ENCODE measurements at regions not wholly inside any gene's neighbourhood (a gene's known extent, or its start where the extent isn't known, plus 50 kb on each side); places are given as distances from the start of the nearest gene placed in this dataset.
"Not testable (repeated sequence)": the region's sequence is repeated elsewhere in the genome, so short reads cannot be mapped to it uniquely, and the experiment has no call there.

DNA sequence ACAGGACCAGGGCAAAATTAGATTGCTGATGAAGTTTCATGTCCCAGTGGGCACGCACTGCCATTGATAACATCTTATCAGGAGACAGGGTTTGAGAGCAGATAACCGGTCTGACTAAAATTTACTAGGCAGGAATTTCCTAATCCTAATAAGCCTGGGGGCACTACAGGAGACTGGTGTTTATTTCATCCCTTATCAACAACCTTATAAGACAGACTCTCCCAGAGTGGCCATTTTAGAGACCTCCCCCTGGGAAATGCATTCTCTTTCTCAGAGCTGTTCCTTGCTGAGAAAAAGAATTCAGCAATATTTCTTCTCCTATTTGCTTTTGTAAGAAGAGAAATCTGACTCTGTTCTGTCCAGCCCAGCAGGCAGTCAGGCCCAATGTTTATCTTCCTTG is 423.4 kb upstream of the IMPG1 start:
- no peaks in the 10 kb centered on the region for H3K27me3 ChIP-seq (ENCODE audit: insufficient read depth, low read length, poor library complexity, severe bottlenecking)
- no peak overlapping the region for H3K4me3 ChIP-seq (ENCODE audit: low read length, poor library complexity, severe bottlenecking)
- H3K4me2 ChIP-seq (ENCODE audit: low read depth, low read length, poor library complexity, severe bottlenecking) = no peak overlapping the region
- H3K9ac ChIP-seq (ENCODE audit: low read depth, low read length, poor library complexity, severe bottlenecking) = no peak overlapping the region
- no peaks in the 10 kb centered on the region for H3K36me3 ChIP-seq (ENCODE audit: insufficient read depth, low read length)
- no peaks in the 10 kb centered on the region for H3K9me3 ChIP-seq (ENCODE audit: insufficient read depth, low read depth, low read length)
- no peaks in the 10 kb centered on the region for H3K9me2 ChIP-seq (replicated peaks; ENCODE audit: low read depth, low read length)
- no peaks in the 10 kb centered on the region for H3K79me2 ChIP-seq (ENCODE audit: insufficient read depth, low read length)
- no peaks in the 10 kb centered on the region for H4K20me1 ChIP-seq (ENCODE audit: insufficient read depth, low read length, poor library complexity, severe bottlenecking)
- H3F3A ChIP-seq (ENCODE audit: low read depth) = no peaks in the 10 kb centered on the region
- TF ChIP-seq EZH2phosphoT487 (IDR thresholded peaks at IDR 0.05; ENCODE audit: borderline replicate concordance) = no peak
- TF ChIP-seq, protein P1, sequence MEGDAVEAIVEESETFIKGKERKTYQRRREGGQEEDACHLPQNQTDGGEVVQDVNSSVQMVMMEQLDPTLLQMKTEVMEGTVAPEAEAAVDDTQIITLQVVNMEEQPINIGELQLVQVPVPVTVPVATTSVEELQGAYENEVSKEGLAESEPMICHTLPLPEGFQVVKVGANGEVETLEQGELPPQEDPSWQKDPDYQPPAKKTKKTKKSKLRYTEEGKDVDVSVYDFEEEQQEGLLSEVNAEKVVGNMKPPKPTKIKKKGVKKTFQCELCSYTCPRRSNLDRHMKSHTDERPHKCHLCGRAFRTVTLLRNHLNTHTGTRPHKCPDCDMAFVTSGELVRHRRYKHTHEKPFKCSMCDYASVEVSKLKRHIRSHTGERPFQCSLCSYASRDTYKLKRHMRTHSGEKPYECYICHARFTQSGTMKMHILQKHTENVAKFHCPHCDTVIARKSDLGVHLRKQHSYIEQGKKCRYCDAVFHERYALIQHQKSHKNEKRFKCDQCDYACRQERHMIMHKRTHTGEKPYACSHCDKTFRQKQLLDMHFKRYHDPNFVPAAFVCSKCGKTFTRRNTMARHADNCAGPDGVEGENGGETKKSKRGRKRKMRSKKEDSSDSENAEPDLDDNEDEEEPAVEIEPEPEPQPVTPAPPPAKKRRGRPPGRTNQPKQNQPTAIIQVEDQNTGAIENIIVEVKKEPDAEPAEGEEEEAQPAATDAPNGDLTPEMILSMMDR (conservative IDR thresholded peaks at IDR 0.05; ENCODE audit: low read length) = no peak
- no peaks in the 10 kb centered on the region for H3K4me1 ChIP-seq (ENCODE audit: insufficient read depth, low read length, poor library complexity, severe bottlenecking)
- no peak overlapping the region for H2AFZ ChIP-seq (ENCODE audit: low read length)

DNA sequence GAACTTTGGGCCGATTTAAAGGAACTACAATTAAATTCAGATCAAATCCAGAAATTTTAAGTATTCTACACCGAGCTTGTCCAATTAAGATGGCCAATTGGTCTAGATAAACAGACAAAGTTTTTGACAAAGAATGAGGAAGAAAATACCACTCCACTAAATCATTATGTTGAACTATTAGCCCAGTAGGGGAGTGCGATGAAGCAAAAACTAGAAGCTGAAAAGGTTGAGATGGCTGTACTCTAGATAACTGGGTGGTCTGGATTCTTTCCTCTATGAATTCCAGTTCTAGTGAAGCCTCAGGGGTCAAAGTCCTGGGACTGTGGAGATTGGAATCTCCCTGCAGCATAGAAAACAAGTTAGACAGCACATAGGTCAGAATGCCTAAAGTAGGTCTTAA is 418.9 kb upstream of the IMPG1 start:
- H3K4me1 ChIP-seq (ENCODE audit: insufficient read depth, low read length, poor library complexity, severe bottlenecking); H3K9ac ChIP-seq (ENCODE audit: low read depth, low read length, poor library complexity, severe bottlenecking); H2AFZ ChIP-seq (ENCODE audit: low read length); H3F3A ChIP-seq (ENCODE audit: low read depth); H3K9me2 ChIP-seq (replicated peaks; ENCODE audit: low read depth, low read length); H4K20me1 ChIP-seq (ENCODE audit: insufficient read depth, low read length, poor library complexity, severe bottlenecking); H3K79me2 ChIP-seq (ENCODE audit: insufficient read depth, low read length); H3K4me3 ChIP-seq (ENCODE audit: low read length, poor library complexity, severe bottlenecking); H3K4me2 ChIP-seq (ENCODE audit: low read depth, low read length, poor library complexity, severe bottlenecking); H3K36me3 ChIP-seq (ENCODE audit: insufficient read depth, low read length); H3K27me3 ChIP-seq (ENCODE audit: insufficient read depth, low read length, poor library complexity, severe bottlenecking); H3K9me3 ChIP-seq (ENCODE audit: insufficient read depth, low read depth, low read length): not testable (repeated sequence)

DNA sequence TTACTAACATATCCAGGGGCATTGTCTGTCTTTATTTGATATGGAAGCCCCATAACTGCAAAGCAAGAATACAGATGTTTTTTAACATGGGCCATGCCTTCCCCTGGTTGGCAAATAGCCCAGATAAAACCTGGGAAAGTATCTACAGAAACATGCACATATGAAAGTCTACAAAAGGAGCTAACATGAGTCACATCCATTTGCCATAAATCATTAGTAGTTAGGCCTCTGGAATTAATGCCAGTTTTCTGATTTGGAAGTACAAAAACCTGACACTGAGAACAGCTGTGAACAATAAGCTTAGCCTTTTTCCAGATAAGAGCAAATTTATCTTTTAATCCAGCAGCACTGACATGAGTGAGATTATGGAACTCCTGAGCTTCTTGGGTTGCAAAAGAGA is 418.0 kb upstream of the IMPG1 start:
- no peaks in the 10 kb centered on the region for H3K79me2 ChIP-seq (ENCODE audit: insufficient read depth, low read length)
- no peak overlapping the region for H3K4me2 ChIP-seq (ENCODE audit: low read depth, low read length, poor library complexity, severe bottlenecking)
- H4K20me1 ChIP-seq (ENCODE audit: insufficient read depth, low read length, poor library complexity, severe bottlenecking) = no peaks in the 10 kb centered on the region
- H3K9ac ChIP-seq (ENCODE audit: low read depth, low read length, poor library complexity, severe bottlenecking) = no peak overlapping the region
- no peaks in the 10 kb centered on the region for H3K27me3 ChIP-seq (ENCODE audit: insufficient read depth, low read length, poor library complexity, severe bottlenecking)
- no peak overlapping the region for H2AFZ ChIP-seq (ENCODE audit: low read length)
- no peaks in the 10 kb centered on the region for H3K4me1 ChIP-seq (ENCODE audit: insufficient read depth, low read length, poor library complexity, severe bottlenecking)
- no peak for TF ChIP-seq EZH2phosphoT487 (IDR thresholded peaks at IDR 0.05; ENCODE audit: borderline replicate concordance)
- TF ChIP-seq, protein P1 (conservative IDR thresholded peaks at IDR 0.05; ENCODE audit: low read length) = no peak
- H3F3A ChIP-seq (ENCODE audit: low read depth) = no peaks in the 10 kb centered on the region
- no peaks in the 10 kb centered on the region for H3K36me3 ChIP-seq (ENCODE audit: insufficient read depth, low read length)
- no peaks in the 10 kb centered on the region for H3K9me2 ChIP-seq (replicated peaks; ENCODE audit: low read depth, low read length)
- H3K9me3 ChIP-seq (ENCODE audit: insufficient read depth, low read depth, low read length) = no peaks in the 10 kb centered on the region
- H3K4me3 ChIP-seq (ENCODE audit: low read length, poor library complexity, severe bottlenecking) = no peak overlapping the region

DNA sequence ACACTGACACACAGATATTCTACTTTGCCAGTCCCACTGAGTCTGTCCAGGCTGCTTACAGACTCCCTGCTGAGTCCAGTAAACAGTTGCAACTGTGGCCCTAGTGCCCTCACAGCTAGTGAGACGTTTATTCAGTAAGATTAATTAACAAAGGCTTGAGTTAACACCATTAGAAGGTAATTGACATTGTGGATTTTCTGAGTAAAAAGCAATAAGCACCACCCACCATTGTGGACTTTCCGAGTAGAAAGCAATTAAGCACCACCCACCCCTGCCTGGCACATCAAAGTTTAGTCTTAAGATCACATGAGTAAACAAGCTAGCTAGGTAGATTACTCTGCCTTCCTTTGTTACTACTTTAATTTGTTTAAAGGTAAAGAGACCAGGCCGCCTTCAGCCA is 408.6 kb upstream of the IMPG1 start:
- no peaks in the 10 kb centered on the region for H3K4me1 ChIP-seq (ENCODE audit: insufficient read depth, low read length, poor library complexity, severe bottlenecking)
- H3K4me2 ChIP-seq (ENCODE audit: low read depth, low read length, poor library complexity, severe bottlenecking) = no peak overlapping the region
- TF ChIP-seq EZH2phosphoT487 (IDR thresholded peaks at IDR 0.05; ENCODE audit: borderline replicate concordance) = no peak
- TF ChIP-seq, protein P1 (conservative IDR thresholded peaks at IDR 0.05; ENCODE audit: low read length) = no peak
- no peaks in the 10 kb centered on the region for H3K9me2 ChIP-seq (replicated peaks; ENCODE audit: low read depth, low read length)
- H3K79me2 ChIP-seq (ENCODE audit: insufficient read depth, low read length) = no peaks in the 10 kb centered on the region
- no peak overlapping the region for H3K4me3 ChIP-seq (ENCODE audit: low read length, poor library complexity, severe bottlenecking)
- no peaks in the 10 kb centered on the region for H4K20me1 ChIP-seq (ENCODE audit: insufficient read depth, low read length, poor library complexity, severe bottlenecking)
- no peaks in the 10 kb centered on the region for H3K36me3 ChIP-seq (ENCODE audit: insufficient read depth, low read length)
- H3K9me3 ChIP-seq (ENCODE audit: insufficient read depth, low read depth, low read length) = no peaks in the 10 kb centered on the region
- no peak overlapping the region for H2AFZ ChIP-seq (ENCODE audit: low read length)
- no peaks in the 10 kb centered on the region for H3K27me3 ChIP-seq (ENCODE audit: insufficient read depth, low read length, poor library complexity, severe bottlenecking)
- no peak overlapping the region for H3K9ac ChIP-seq (ENCODE audit: low read depth, low read length, poor library complexity, severe bottlenecking)
- H3F3A ChIP-seq (ENCODE audit: low read depth) = no peaks in the 10 kb centered on the region
